Vagina (tissue), 2 donors: ENCODE measurements at regions not wholly inside any gene's neighbourhood (a gene's known extent, or its start where the extent isn't known, plus 50 kb on each side); places are given as distances from the start of the nearest gene placed in this dataset.
"Not testable (repeated sequence)": the region's sequence is repeated elsewhere in the genome, so short reads cannot be mapped to it uniquely, and the experiment has no call there.

Experiments used
- POLR2A ChIP-seq, 2 donors: fragments of 450-650 bp; IDR thresholded peaks; one replicate each; pipeline ENCODE4 v1.6.1; 2017; ENCODE audit warnings: antibody characterized with exemption in 2 of 2, mild to moderate bottlenecking in 2 of 2, moderate library complexity in 2 of 2
- TF ChIP-seq, protein P1 (sequence below), 3 experiments: fragments of 450-650 bp in 2 of 3; fragments of 200-600 bp in 1 of 3; sonication (generic) in 1 of 3; IDR thresholded peaks; one replicate each; pipeline ENCODE4 v1.5.1; 2017 to 2019; ENCODE audit warnings: antibody characterized with exemption in 3 of 3, mild to moderate bottlenecking in 2 of 3, moderate library complexity in 2 of 3

DNA sequence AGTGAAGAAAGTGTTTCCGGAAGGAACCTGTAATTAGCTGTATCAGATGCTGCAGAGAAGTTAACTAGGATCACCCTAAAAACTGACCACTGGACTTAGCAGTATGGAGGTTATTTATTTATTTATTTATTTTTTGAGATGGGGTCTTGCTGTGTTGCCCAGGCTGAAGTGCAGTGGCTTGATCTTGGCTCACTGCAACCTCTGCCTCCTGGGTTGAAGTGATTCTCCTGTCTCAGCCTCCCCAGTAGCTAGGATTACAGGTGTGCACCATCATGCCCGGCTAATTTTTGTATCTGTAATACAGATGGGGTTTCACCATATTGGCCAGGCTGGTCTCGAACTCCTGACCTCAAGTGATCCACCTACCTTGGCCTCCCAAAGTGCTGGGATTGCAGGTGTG is 156.6 kb upstream of the TBL1XR1 start:
- TF ChIP-seq, protein P1, sequence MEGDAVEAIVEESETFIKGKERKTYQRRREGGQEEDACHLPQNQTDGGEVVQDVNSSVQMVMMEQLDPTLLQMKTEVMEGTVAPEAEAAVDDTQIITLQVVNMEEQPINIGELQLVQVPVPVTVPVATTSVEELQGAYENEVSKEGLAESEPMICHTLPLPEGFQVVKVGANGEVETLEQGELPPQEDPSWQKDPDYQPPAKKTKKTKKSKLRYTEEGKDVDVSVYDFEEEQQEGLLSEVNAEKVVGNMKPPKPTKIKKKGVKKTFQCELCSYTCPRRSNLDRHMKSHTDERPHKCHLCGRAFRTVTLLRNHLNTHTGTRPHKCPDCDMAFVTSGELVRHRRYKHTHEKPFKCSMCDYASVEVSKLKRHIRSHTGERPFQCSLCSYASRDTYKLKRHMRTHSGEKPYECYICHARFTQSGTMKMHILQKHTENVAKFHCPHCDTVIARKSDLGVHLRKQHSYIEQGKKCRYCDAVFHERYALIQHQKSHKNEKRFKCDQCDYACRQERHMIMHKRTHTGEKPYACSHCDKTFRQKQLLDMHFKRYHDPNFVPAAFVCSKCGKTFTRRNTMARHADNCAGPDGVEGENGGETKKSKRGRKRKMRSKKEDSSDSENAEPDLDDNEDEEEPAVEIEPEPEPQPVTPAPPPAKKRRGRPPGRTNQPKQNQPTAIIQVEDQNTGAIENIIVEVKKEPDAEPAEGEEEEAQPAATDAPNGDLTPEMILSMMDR (IDR thresholded peaks at IDR 0.05): not testable (repeated sequence)
- not testable (repeated sequence) for TF ChIP-seq POLR2A (IDR thresholded peaks at IDR 0.05)
